CD8-positive, alpha-beta memory T cell (primary cell): ENCODE measurements at regions not wholly inside any gene's neighbourhood (a gene's known extent, or its start where the extent isn't known, plus 50 kb on each side); places are given as distances from the start of the nearest gene placed in this dataset.

ENCODE experiments used
- CTCF ChIA-PET: fragments of 350-600 bp; sonication (Branson Sonifier 250); formaldehyde crosslinking; loops from one replicate; lab custom pipeline; 2021; ENCODE audit warnings: antibody characterized with exemption; lab: Charles Lee
- POLR2A ChIA-PET: fragments of 350-600 bp; sonication (Branson Sonifier 250); formaldehyde crosslinking; loops from one replicate; lab custom pipeline; 2021; ENCODE audit warnings: antibody characterized with exemption; lab: Charles Lee
- DNase-seq, 5 donors: peaks; one replicate each; pipeline versions ENCODE4 v3.0.0 to v3.0.0-alpha.2; 2020 to 2022; ENCODE audit warnings: mixed read lengths in 1 of 5
- H3K27ac ChIP-seq: one replicate; pipeline ENCODE4 v1.7.0; 2013; ENCODE audit warnings: low read depth, mild to moderate bottlenecking, low read length, moderate library complexity
- H3K27me3 ChIP-seq: 2 replicates; pipeline ENCODE4 v1.7.0; 2013; ENCODE audit warnings: low read length, mild to moderate bottlenecking; ENCODE audit not compliant: insufficient read depth, poor library complexity, severe bottlenecking
- H3K36me3 ChIP-seq: 2 replicates; pipeline ENCODE4 v1.7.0; 2013; ENCODE audit warnings: mild to moderate bottlenecking, low read length, moderate library complexity; ENCODE audit not compliant: insufficient read depth
- H3K4me1 ChIP-seq: 2 replicates; pipeline ENCODE4 v1.7.0; 2013; ENCODE audit warnings: mild to moderate bottlenecking, low read length, moderate library complexity; ENCODE audit not compliant: insufficient read depth
- H3K4me3 ChIP-seq: 2 replicates; pipeline ENCODE4 v1.7.0; 2013; ENCODE audit warnings: mild to moderate bottlenecking, low read length
- H3K9me3 ChIP-seq: 2 replicates; pipeline ENCODE4 v1.7.0; 2013; ENCODE audit warnings: mild to moderate bottlenecking, low read length
- H3K27ac Mint-ChIP-seq, 8 donors: one replicate each; pipeline ENCODE4 v1.8.0; 2020 to 2021; ENCODE audit warnings: mixed read lengths in 8 of 8, mild to moderate bottlenecking in 6 of 8, inconsistent platforms in 3 of 8, moderate library complexity in 3 of 8
- H3K27me3 Mint-ChIP-seq, 2 donors: one replicate each; pipeline ENCODE4 v1.8.0; 2020 to 2021; ENCODE audit warnings: mixed read lengths in 2 of 2, mild to moderate bottlenecking in 1 of 2, moderate library complexity in 1 of 2
- H3K36me3 Mint-ChIP-seq, 3 donors: one replicate each; pipeline ENCODE4 v1.8.0; 2020 to 2021; ENCODE audit warnings: mixed read lengths in 3 of 3, inconsistent platforms in 1 of 3, mild to moderate bottlenecking in 1 of 3
- H3K4me1 Mint-ChIP-seq, 3 donors: one replicate each; pipeline ENCODE4 v1.8.0; 2020 to 2021; ENCODE audit warnings: mixed read lengths in 3 of 3, inconsistent platforms in 1 of 3, mild to moderate bottlenecking in 1 of 3
- H3K4me3 Mint-ChIP-seq, 7 donors: one replicate each; pipeline ENCODE4 v1.8.0; 2020 to 2021; ENCODE audit warnings: mixed read lengths in 7 of 7, mild to moderate bottlenecking in 6 of 7, moderate library complexity in 4 of 7, inconsistent platforms in 2 of 7
- H3K9me3 Mint-ChIP-seq, 5 donors: one replicate each; pipeline ENCODE4 v1.8.0; 2020 to 2022; ENCODE audit warnings: mixed read lengths in 5 of 5, mild to moderate bottlenecking in 3 of 5, moderate library complexity in 2 of 5, inconsistent platforms in 1 of 5

GRCh38 chr7:22066522-22066921 is 120.8 kb upstream of the CDCA7L start:
- ChIA-PET POLR2A (no interaction called here), CTCF (interaction anchor here (1.3 kb wide), 1 partner anchor 16 kb away, joined by 6 read pairs; no protein-coding TSS in a partner anchor)
- Histone ChIP-seq H3K27me3 (no peaks in the 10 kb centered on the region), H3K4me1 (no peaks in the 10 kb centered on the region), H3K27ac (no peak overlapping the region), H3K4me3 (no peak overlapping the region), H3K9me3 (no peaks in the 10 kb centered on the region), H3K36me3 (no peaks in the 10 kb centered on the region)
- Mint-ChIP-seq H3K4me3 (no peak overlapping the region), H3K4me1 (no peaks in the 10 kb centered on the region), H3K36me3 (no peaks in the 10 kb centered on the region), H3K27me3 (peaks cover 9 to 24% of the 10 kb centered on the region in 2 donors), H3K9me3 (no peaks in the 10 kb centered on the region), H3K27ac (no peak overlapping the region)
- DNase-seq: no peak

DNA sequence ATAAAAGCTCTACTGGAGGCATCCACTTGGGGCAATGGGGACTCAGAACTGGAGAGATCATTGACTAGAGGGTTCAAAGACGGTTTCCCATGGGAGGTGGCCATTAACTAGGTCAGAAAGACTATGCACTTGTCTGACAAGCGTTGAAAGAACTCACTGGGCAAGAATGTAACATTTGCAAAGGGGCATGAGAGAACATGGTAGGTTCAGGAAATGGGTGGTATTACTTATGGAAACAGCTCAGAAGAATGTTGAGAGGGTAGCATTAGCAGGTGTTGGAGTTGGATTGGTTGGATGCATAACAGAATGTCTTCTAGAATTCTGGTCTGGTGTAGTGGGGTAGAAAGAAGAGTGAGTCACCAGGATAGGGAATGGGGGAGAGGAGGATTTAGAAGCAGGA is 119.1 kb upstream of the CDCA7L start:
- Histone ChIP-seq H3K27me3 (no peaks in the 10 kb centered on the region), H3K27ac (no peak overlapping the region), H3K36me3 (no peaks in the 10 kb centered on the region), H3K4me1 (no peaks in the 10 kb centered on the region), H3K4me3 (no peak overlapping the region), H3K9me3 (no peaks in the 10 kb centered on the region)
- H3K27ac Mint-ChIP-seq: no peak overlapping the region
- DNase-seq: no peak
- H3K9me3 Mint-ChIP-seq: no peaks in the 10 kb centered on the region
- POLR2A ChIA-PET: no interaction called here
- CTCF ChIA-PET: no interaction called here
- H3K4me3 Mint-ChIP-seq: no peak overlapping the region
- H3K36me3 Mint-ChIP-seq: no peaks in the 10 kb centered on the region
- peaks cover 10 to 31% of the 10 kb centered on the region in 2 donors for H3K27me3 Mint-ChIP-seq
- H3K4me1 Mint-ChIP-seq: no peaks in the 10 kb centered on the region

GRCh38 chr7:22061775-22062174 is 116.1 kb upstream of the CDCA7L start:
- DNase-seq: no peak
- H3K4me3 ChIP-seq: no peak overlapping the region
- no peak overlapping the region for H3K4me3 Mint-ChIP-seq
- peaks cover 11 to 41% of the 10 kb centered on the region in 2 donors for H3K27me3 Mint-ChIP-seq
- no peaks in the 10 kb centered on the region for H3K4me1 Mint-ChIP-seq
- H3K36me3 Mint-ChIP-seq: no peaks in the 10 kb centered on the region
- ChIA-PET POLR2A (no interaction called here), CTCF (no interaction called here)
- H3K36me3 ChIP-seq: no peaks in the 10 kb centered on the region
- H3K27ac ChIP-seq: no peak overlapping the region
- no peaks in the 10 kb centered on the region for H3K27me3 ChIP-seq
- H3K27ac Mint-ChIP-seq: no peak overlapping the region
- H3K9me3 ChIP-seq: no peaks in the 10 kb centered on the region
- no peaks in the 10 kb centered on the region for H3K4me1 ChIP-seq
- no peaks in the 10 kb centered on the region for H3K9me3 Mint-ChIP-seq

DNA sequence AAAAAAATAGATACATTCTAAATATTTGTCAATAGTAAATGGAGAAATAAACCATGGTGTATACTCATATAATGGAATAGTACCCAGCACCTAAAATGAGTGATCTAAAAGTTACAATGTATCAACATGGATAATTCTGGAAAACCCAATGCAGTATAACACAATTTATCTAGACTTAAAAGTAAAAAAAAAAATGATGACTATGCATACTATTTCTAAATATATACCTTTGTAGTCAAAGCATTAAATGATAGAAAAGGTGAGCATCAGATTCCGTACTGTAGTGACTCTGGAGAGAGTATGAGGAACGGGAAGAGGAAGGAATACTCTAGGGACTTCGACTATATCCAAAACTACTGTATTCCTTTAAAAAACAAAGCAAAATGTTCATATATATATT is 115.2 kb upstream of the CDCA7L start:
- H3K4me3 ChIP-seq: no peak overlapping the region
- no peaks in the 10 kb centered on the region for H3K36me3 ChIP-seq
- Mint-ChIP-seq H3K27ac (no peak overlapping the region), H3K27me3 (peaks cover 11 to 46% of the 10 kb centered on the region in 2 donors), H3K9me3 (no peaks in the 10 kb centered on the region), H3K4me1 (no peaks in the 10 kb centered on the region), H3K36me3 (no peaks in the 10 kb centered on the region), H3K4me3 (no peak overlapping the region)
- CTCF ChIA-PET: no interaction called here
- no peak overlapping the region for H3K27ac ChIP-seq
- H3K27me3 ChIP-seq: no peaks in the 10 kb centered on the region
- DNase-seq: no peak
- H3K4me1 ChIP-seq: no peaks in the 10 kb centered on the region
- no peaks in the 10 kb centered on the region for H3K9me3 ChIP-seq
- POLR2A ChIA-PET: no interaction called here

DNA sequence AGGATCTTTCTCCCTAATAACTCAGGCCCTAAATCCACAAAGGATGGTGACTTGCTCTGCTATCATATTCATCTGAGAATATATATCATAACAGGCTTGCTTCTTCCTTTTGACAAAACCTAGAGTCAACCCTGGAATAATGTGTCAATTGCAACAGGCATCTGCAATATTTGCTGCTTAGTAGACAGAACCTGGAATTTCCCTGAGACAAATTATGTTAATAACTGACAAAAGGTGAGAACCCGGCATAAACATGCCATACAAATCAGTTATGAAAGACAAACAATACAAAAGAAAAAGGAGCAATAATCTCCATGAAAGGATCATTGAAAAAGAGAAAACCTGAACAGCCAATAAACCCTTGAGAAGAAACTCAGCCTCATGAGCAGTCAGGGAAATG is 114.5 kb upstream of the CDCA7L start:
- no peak overlapping the region for H3K27ac ChIP-seq
- no peaks in the 10 kb centered on the region for H3K36me3 Mint-ChIP-seq
- no peaks in the 10 kb centered on the region for H3K4me1 ChIP-seq
- H3K4me3 Mint-ChIP-seq: no peak overlapping the region
- peaks cover 12 to 52% of the 10 kb centered on the region in 2 donors for H3K27me3 Mint-ChIP-seq
- no peaks in the 10 kb centered on the region for H3K9me3 ChIP-seq
- H3K27me3 ChIP-seq: no peaks in the 10 kb centered on the region
- H3K4me1 Mint-ChIP-seq: no peaks in the 10 kb centered on the region
- no peak overlapping the region for H3K27ac Mint-ChIP-seq
- ChIA-PET CTCF (no interaction called here), POLR2A (no interaction called here)
- DNase-seq: no peak
- H3K36me3 ChIP-seq: no peaks in the 10 kb centered on the region
- H3K9me3 Mint-ChIP-seq: no peaks in the 10 kb centered on the region
- no peak overlapping the region for H3K4me3 ChIP-seq

GRCh38 chr7:22055226-22055625 is 109.5 kb upstream of the CDCA7L start:
- Mint-ChIP-seq H3K27me3 (peaks cover 7 to 44% of the 10 kb centered on the region in 2 donors), H3K4me3 (no peak overlapping the region), H3K27ac (no peak overlapping the region), H3K36me3 (no peaks in the 10 kb centered on the region), H3K4me1 (no peaks in the 10 kb centered on the region), H3K9me3 (no peaks in the 10 kb centered on the region)
- POLR2A ChIA-PET: no interaction called here
- DNase-seq: no peak
- Histone ChIP-seq H3K4me3 (no peak overlapping the region), H3K4me1 (no peaks in the 10 kb centered on the region), H3K36me3 (no peaks in the 10 kb centered on the region), H3K9me3 (no peaks in the 10 kb centered on the region), H3K27ac (no peak overlapping the region), H3K27me3 (no peaks in the 10 kb centered on the region)
- CTCF ChIA-PET: no interaction called here

GRCh38 chr7:22052674-22053365 is 107.1 kb upstream of the CDCA7L start:
- no peaks in the 10 kb centered on the region for H3K27me3 ChIP-seq
- no peaks in the 10 kb centered on the region for H3K36me3 Mint-ChIP-seq
- no peak overlapping the region for H3K27ac Mint-ChIP-seq
- POLR2A ChIA-PET: no interaction called here
- no peaks in the 10 kb centered on the region for H3K4me1 ChIP-seq
- no peaks in the 10 kb centered on the region for H3K9me3 Mint-ChIP-seq
- H3K27me3 Mint-ChIP-seq: peaks cover 5 to 38% of the 10 kb centered on the region in 2 donors
- no peak overlapping the region for H3K4me3 Mint-ChIP-seq
- no peak for DNase-seq
- CTCF ChIA-PET: interaction anchor here (1.8 kb wide), 1 partner anchor 31 kb away, joined by 4 read pairs; no protein-coding TSS in a partner anchor
- H3K27ac ChIP-seq: no peak overlapping the region
- H3K9me3 ChIP-seq: no peaks in the 10 kb centered on the region
- no peaks in the 10 kb centered on the region for H3K4me1 Mint-ChIP-seq
- H3K36me3 ChIP-seq: no peaks in the 10 kb centered on the region
- H3K4me3 ChIP-seq: no peak overlapping the region

- Mint-ChIP-seq H3K4me3 (no peak overlapping the region), H3K36me3 (no peaks in the 10 kb centered on the region), H3K27ac (no peak overlapping the region), H3K4me1 (no peaks in the 10 kb centered on the region), H3K9me3 (no peaks in the 10 kb centered on the region), H3K27me3 (peaks cover 5 to 36% of the 10 kb centered on the region in 2 donors)
- Histone ChIP-seq H3K27ac (no peak overlapping the region), H3K9me3 (no peaks in the 10 kb centered on the region), H3K36me3 (no peaks in the 10 kb centered on the region), H3K27me3 (no peaks in the 10 kb centered on the region), H3K4me3 (no peak overlapping the region), H3K4me1 (no peaks in the 10 kb centered on the region)
- CTCF ChIA-PET: interaction anchor here (1.8 kb wide), 1 partner anchor 32 kb away, joined by 4 read pairs; no protein-coding TSS in a partner anchor
- POLR2A ChIA-PET: no interaction called here
- DNase-seq: no peak
These were observed 106.4 kb upstream of the CDCA7L start for GRCh38 chr7:22051886-22052673.
